Smooth muscle cell (in vitro differentiated cells): ENCODE measurements at regions not wholly inside any gene's neighbourhood (a gene's known extent, or its start where the extent isn't known, plus 50 kb on each side); places are given as distances from the start of the nearest gene placed in this dataset.

ENCODE experiments used
- DNase-seq: peaks from one replicate; lab custom pipeline; 2025; ENCODE audit not compliant: unreplicated experiment; lab: John Stamatoyannopoulos, UW
- H2AFZ ChIP-seq: fragments of 200-600 bp; sonication (generic); 2 replicates; pipeline ENCODE4 v1.6.0; 2016; ENCODE audit warnings: antibody characterized with exemption, low read depth, mild to moderate bottlenecking
- H3F3A ChIP-seq: fragments of 200-600 bp; sonication (generic); 2 replicates; pipeline ENCODE4 v1.6.0; 2017; ENCODE audit warnings: antibody characterized with exemption, low read depth
- H3K27ac ChIP-seq: fragments of 200-600 bp; sonication (generic); 2 replicates; pipeline ENCODE4 v1.5.1; 2016; ENCODE audit warnings: low read depth, mild to moderate bottlenecking
- H3K27me3 ChIP-seq: fragments of 200-600 bp; sonication (generic); 2 replicates; pipeline ENCODE4 v1.6.1; 2016; ENCODE audit warnings: low read depth, mild to moderate bottlenecking
- H3K36me3 ChIP-seq: fragments of 200-600 bp; sonication (generic); 2 replicates; pipeline ENCODE4 v1.5.1; 2016; ENCODE audit warnings: low read depth
- H3K4me1 ChIP-seq: fragments of 200-600 bp; sonication (generic); 2 replicates; pipeline ENCODE4 v1.5.1; 2016; ENCODE audit warnings: low read depth
- H3K4me2 ChIP-seq: fragments of 200-600 bp; sonication (generic); 2 replicates; pipeline ENCODE4 v1.6.0; 2016; ENCODE audit warnings: mild to moderate bottlenecking
- H3K4me3 ChIP-seq: fragments of 200-600 bp; sonication (generic); 2 replicates; pipeline ENCODE4 v1.5.1; 2016; ENCODE audit warnings: mild to moderate bottlenecking
- H3K79me2 ChIP-seq: fragments of 200-600 bp; sonication (generic); 2 replicates; pipeline ENCODE4 v1.6.0; 2016; ENCODE audit warnings: low read depth, mild to moderate bottlenecking
- H3K9ac ChIP-seq: fragments of 200-600 bp; sonication (generic); 2 replicates; pipeline ENCODE4 v1.6.0; 2016; ENCODE audit warnings: low read depth
- H3K9me3 ChIP-seq: fragments of 200-600 bp; sonication (generic); replicated peaks from 2 replicates; pipeline ENCODE4 v1.5.1; 2016; ENCODE audit warnings: low read depth
- H4K20me1 ChIP-seq: fragments of 200-600 bp; sonication (generic); 2 replicates; pipeline ENCODE4 v1.6.0; 2016; ENCODE audit warnings: low read depth
- WGBS: methylation state at CpG from one replicate; pipeline ENCODE4 v1.1.7; 2016; ENCODE audit warnings: low lambda C conversion rate; 5-methylcytosine and 5-hydroxymethylcytosine counted together
- TF ChIP-seq, protein P1 (sequence below): fragments of 200-600 bp; sonication (generic); IDR thresholded peaks from 2 replicates; pipeline ENCODE4 v1.5.1; 2017; ENCODE audit warnings: borderline replicate concordance, mild to moderate bottlenecking, antibody characterized with exemption; ENCODE audit not compliant: insufficient read depth, poor library complexity, severe bottlenecking

DNA sequence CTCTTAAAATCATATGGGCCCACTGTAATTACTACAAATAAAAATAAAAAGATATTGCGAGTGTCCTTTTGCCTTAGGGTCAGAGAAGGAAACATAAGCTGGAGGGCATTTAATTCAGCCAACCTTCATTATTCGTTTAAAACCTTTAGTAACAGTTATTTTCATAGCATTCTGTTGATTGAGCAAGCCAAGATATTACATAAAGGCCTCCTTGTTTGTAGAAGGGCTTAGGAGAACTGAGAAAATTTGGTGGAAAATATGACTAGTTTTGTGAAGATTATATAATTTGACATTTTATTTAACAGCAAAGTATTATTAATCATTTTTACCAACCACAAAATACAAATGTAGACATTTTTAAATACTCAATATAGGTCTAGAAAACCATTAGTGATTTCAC is 62.2 kb downstream of the COX7C start:
- WGBS = 68% methylated on average over 2 of the region's 2 CpGs
- no peaks in the 10 kb centered on the region for H3K79me2 ChIP-seq
- no peak overlapping the region for H3K4me2 ChIP-seq
- no peak for DNase-seq
- H3K27me3 ChIP-seq = no peaks in the 10 kb centered on the region
- TF ChIP-seq, protein P1, sequence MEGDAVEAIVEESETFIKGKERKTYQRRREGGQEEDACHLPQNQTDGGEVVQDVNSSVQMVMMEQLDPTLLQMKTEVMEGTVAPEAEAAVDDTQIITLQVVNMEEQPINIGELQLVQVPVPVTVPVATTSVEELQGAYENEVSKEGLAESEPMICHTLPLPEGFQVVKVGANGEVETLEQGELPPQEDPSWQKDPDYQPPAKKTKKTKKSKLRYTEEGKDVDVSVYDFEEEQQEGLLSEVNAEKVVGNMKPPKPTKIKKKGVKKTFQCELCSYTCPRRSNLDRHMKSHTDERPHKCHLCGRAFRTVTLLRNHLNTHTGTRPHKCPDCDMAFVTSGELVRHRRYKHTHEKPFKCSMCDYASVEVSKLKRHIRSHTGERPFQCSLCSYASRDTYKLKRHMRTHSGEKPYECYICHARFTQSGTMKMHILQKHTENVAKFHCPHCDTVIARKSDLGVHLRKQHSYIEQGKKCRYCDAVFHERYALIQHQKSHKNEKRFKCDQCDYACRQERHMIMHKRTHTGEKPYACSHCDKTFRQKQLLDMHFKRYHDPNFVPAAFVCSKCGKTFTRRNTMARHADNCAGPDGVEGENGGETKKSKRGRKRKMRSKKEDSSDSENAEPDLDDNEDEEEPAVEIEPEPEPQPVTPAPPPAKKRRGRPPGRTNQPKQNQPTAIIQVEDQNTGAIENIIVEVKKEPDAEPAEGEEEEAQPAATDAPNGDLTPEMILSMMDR = no peak
- H3K4me1 ChIP-seq = no peaks in the 10 kb centered on the region
- H2AFZ ChIP-seq = no peak overlapping the region
- no peak overlapping the region for H3K27ac ChIP-seq
- H3F3A ChIP-seq = no peaks in the 10 kb centered on the region
- no peaks in the 10 kb centered on the region for H3K9me3 ChIP-seq
- no peak overlapping the region for H3K9ac ChIP-seq
- H3K36me3 ChIP-seq = no peaks in the 10 kb centered on the region
- no peaks in the 10 kb centered on the region for H4K20me1 ChIP-seq
- H3K4me3 ChIP-seq = no peak overlapping the region

DNA sequence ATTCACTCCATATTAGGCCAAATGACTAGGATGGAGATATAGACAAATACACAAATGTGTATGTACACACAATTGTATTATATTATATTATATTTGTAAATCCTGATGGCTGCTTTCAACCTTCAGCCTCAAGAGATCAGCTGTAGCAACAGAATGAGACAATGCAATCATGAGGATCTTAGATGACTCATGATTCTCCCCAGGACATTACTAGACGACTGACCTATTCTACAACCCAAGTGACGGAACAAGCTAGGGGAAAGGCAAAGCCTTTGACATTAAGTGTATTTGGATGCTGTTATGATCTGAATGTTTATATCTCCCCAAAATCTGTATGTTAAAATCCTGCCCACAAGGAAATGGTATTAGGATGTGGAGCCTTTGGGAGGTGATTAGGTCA is 66.5 kb downstream of the COX7C start:
- Histone ChIP-seq H3K36me3 (no peaks in the 10 kb centered on the region), H4K20me1 (no peaks in the 10 kb centered on the region), H3F3A (no peaks in the 10 kb centered on the region), H3K4me2 (no peak overlapping the region), H3K4me3 (no peak overlapping the region), H3K27me3 (no peaks in the 10 kb centered on the region), H3K79me2 (no peaks in the 10 kb centered on the region), H3K9me3 (no peaks in the 10 kb centered on the region), H2AFZ (no peak overlapping the region), H3K4me1 (peaks cover 7% of the 10 kb centered on the region), H3K27ac (no peak overlapping the region), H3K9ac (no peak overlapping the region)
- DNase-seq = no peak
- TF ChIP-seq, protein P1 = no peak
- 35% methylated on average over 2 of the region's 2 CpGs for WGBS

GRCh38 chr5:86686046-86686445 is 68.3 kb downstream of the COX7C start:
- Histone ChIP-seq H3K4me2 (no peak overlapping the region), H3F3A (no peaks in the 10 kb centered on the region), H3K9me3 (no peaks in the 10 kb centered on the region), H3K4me3 (no peak overlapping the region), H3K27me3 (no peaks in the 10 kb centered on the region), H3K27ac (no peak overlapping the region), H3K4me1 (peaks cover 7% of the 10 kb centered on the region), H2AFZ (no peak overlapping the region), H4K20me1 (no peaks in the 10 kb centered on the region), H3K36me3 (no peaks in the 10 kb centered on the region), H3K9ac (no peak overlapping the region), H3K79me2 (no peaks in the 10 kb centered on the region)
- no peak for DNase-seq
- TF ChIP-seq, protein P1 = no peak
- WGBS = 64% methylated on average over 1 of the region's 1 CpG

DNA sequence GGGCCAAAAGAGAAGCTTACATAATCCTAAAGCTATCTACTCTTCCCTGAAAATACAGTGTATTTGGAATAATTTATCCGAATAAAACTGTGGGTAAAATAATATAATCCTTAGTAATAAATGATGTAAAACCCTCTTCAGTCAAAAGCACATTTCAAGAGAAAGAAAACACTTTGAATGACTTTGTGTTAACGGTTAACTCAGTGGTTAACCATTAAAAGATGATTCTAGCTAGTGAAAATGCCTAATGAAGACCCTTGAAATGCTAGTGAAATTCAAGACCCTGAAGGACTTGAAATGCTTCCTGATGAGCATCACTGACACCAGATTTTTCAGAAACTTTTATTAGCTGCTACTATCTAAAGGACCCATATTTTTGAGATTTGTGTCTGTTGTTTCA is 70.7 kb downstream of the COX7C start:
- Histone ChIP-seq H3K27me3 (no peaks in the 10 kb centered on the region), H2AFZ (no peak overlapping the region), H3K4me3 (no peak overlapping the region), H3K9ac (no peak overlapping the region), H3K79me2 (no peaks in the 10 kb centered on the region), H3K4me1 (peaks cover 7% of the 10 kb centered on the region), H3K4me2 (no peak overlapping the region), H3K9me3 (no peaks in the 10 kb centered on the region), H3F3A (no peaks in the 10 kb centered on the region), H4K20me1 (no peaks in the 10 kb centered on the region), H3K36me3 (no peaks in the 10 kb centered on the region), H3K27ac (no peak overlapping the region)
- no peak for DNase-seq
- TF ChIP-seq, protein P1 = no peak
- WGBS = 84% methylated on average over 2 of the region's 2 CpGs
